PFSK-1 (cell line): ENCODE measurements at regions not wholly inside any gene's neighbourhood (a gene's known extent, or its start where the extent isn't known, plus 50 kb on each side); places are given as distances from the start of the nearest gene placed in this dataset.

ENCODE experiments used
- POLR2AphosphoS5 ChIP-seq: IDR thresholded peaks from 2 replicates; pipeline ENCODE4 v1.6.1; 2012; ENCODE audit warnings: low read depth, mild to moderate bottlenecking, control low read depth, low read length, moderate library complexity
- REST ChIP-seq, 2 experiments: IDR thresholded peaks; 2 replicates each; pipeline versions ENCODE4 v1.6.1 to v1.8.0; 2011 to 2012; ENCODE audit warnings: low read depth in 2 of 2, low read length in 2 of 2, control low read depth in 1 of 2, inconsistent platforms in 1 of 2, mild to moderate bottlenecking in 1 of 2, moderate library complexity in 1 of 2; ENCODE audit not compliant: insufficient read depth in 1 of 2
- SIN3A ChIP-seq: IDR thresholded peaks from 2 replicates; pipeline ENCODE4 v1.6.1; 2012; ENCODE audit warnings: mild to moderate bottlenecking, low read length, moderate library complexity, borderline replicate concordance; ENCODE audit not compliant: insufficient read depth
- TAF1 ChIP-seq: IDR thresholded peaks from 2 replicates; pipeline ENCODE4 v1.6.1; 2012; ENCODE audit warnings: low read length, control low read depth, borderline replicate concordance; ENCODE audit not compliant: insufficient read depth

- no peak for TF ChIP-seq POLR2AphosphoS5
- no peak for TF ChIP-seq TAF1
- TF ChIP-seq REST (IDR thresholded peaks at IDR 0.05; ENCODE audit: insufficient read depth in 1 of 2, low read depth in 2 of 2, low read length in 2 of 2) = no peak
- no peak for TF ChIP-seq SIN3A
Measured at GRCh38 chr2:215876139-215876936, 137.0 kb downstream of the MREG start.
